ENCODE measurements at regions not wholly inside any gene's neighbourhood (a gene's known extent, or its start where the extent isn't known, plus 50 kb on each side); places are given as distances from the start of the nearest gene placed in this dataset.
"Not testable (repeated sequence)": the region's sequence is repeated elsewhere in the genome, so short reads cannot be mapped to it uniquely, and the experiment has no call there.

- Histone ChIP-seq H3K36me3 (ENCODE audit: control insufficient read depth in 2 of 3, insufficient read depth in 3 of 3, low read length in 3 of 3) (no peaks in the 10 kb centered on the region), H3K4me3 (ENCODE audit: low read length in 3 of 3) (no peak overlapping the region), H3K9me3 (ENCODE audit: control insufficient read depth in 2 of 3, insufficient read depth in 1 of 3, low read length in 3 of 3) (no peaks in the 10 kb centered on the region), H3K9ac (ENCODE audit: low read length in 3 of 3) (no peak overlapping the region), H3K27ac (ENCODE audit: low read depth in 2 of 2, low read length in 2 of 2) (no peak overlapping the region), H3K4me1 (ENCODE audit: control insufficient read depth in 2 of 3, insufficient read depth in 2 of 3, low read depth in 1 of 3, low read length in 3 of 3) (no peaks in the 10 kb centered on the region), H3K27me3 (ENCODE audit: control insufficient read depth, insufficient read depth, low read length) (no peaks in the 10 kb centered on the region)
- intact Hi-C loops (cut with DNase I), result no loop called here
- DNase-seq (no peak), FAIRE-seq (no peak)
- TF ChIP-seq CTCF (IDR thresholded peaks at IDR 0.05; ENCODE audit: borderline replicate concordance, extremely low read depth, insufficient read depth), result no peak
Observed at GRCh38 chr14:98223106-98223505, 1048.9 kb downstream of the BCL11B start.

DNA sequence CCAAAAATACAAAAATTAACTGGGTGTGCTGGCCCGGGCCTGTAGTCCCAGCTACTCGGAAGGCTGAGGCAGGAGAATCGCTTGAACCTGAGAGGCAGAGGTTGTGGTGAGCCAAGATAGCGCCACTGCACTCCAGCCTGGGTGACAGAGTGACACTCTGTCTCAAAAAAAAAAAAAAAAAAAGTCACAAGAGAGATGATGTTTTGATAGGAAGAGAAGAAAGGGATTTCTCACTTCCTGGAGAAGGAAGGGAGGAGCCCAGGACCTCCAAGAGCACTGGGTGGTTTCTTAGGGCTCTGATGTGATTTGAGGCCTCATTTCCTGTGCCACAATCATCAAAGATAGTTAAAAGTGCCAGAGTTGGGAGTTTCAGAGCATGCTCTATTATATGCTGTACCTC is 1048.3 kb downstream of the BCL11B start:
- DNase-seq; H3K4me1 ChIP-seq (ENCODE audit: control insufficient read depth in 2 of 3, insufficient read depth in 2 of 3, low read depth in 1 of 3, low read length in 3 of 3); H3K9me3 ChIP-seq (ENCODE audit: control insufficient read depth in 2 of 3, insufficient read depth in 1 of 3, low read length in 3 of 3); FAIRE-seq; H3K36me3 ChIP-seq (ENCODE audit: control insufficient read depth in 2 of 3, insufficient read depth in 3 of 3, low read length in 3 of 3); H3K4me3 ChIP-seq (ENCODE audit: low read length in 3 of 3); intact Hi-C loops (cut with DNase I); H3K27ac ChIP-seq (ENCODE audit: low read depth in 2 of 2, low read length in 2 of 2); H3K9ac ChIP-seq (ENCODE audit: low read length in 3 of 3); H3K27me3 ChIP-seq (ENCODE audit: control insufficient read depth, insufficient read depth, low read length): not testable (repeated sequence)

GRCh38 chr14:98226411-98226810 is 1045.6 kb downstream of the BCL11B start:
- FAIRE-seq, result no peak
- H3K4me3 ChIP-seq (ENCODE audit: low read length in 3 of 3), result no peak overlapping the region
- no peak overlapping the region for H3K27ac ChIP-seq (ENCODE audit: low read depth in 2 of 2, low read length in 2 of 2)
- H3K9ac ChIP-seq (ENCODE audit: low read length in 3 of 3), result no peak overlapping the region
- H3K36me3 ChIP-seq (ENCODE audit: control insufficient read depth in 2 of 3, insufficient read depth in 3 of 3, low read length in 3 of 3), result no peaks in the 10 kb centered on the region
- H3K27me3 ChIP-seq (ENCODE audit: control insufficient read depth, insufficient read depth, low read length), result no peaks in the 10 kb centered on the region
- no peaks in the 10 kb centered on the region for H3K4me1 ChIP-seq (ENCODE audit: control insufficient read depth in 2 of 3, insufficient read depth in 2 of 3, low read depth in 1 of 3, low read length in 3 of 3)
- intact Hi-C loops (cut with DNase I), result no loop called here
- no peaks in the 10 kb centered on the region for H3K9me3 ChIP-seq (ENCODE audit: control insufficient read depth in 2 of 3, insufficient read depth in 1 of 3, low read length in 3 of 3)
- no peak for TF ChIP-seq CTCF (IDR thresholded peaks at IDR 0.05; ENCODE audit: borderline replicate concordance, extremely low read depth, insufficient read depth)
- no peak for DNase-seq

GRCh38 chr14:98227000-98227726 is 1044.8 kb downstream of the BCL11B start:
- no peak for DNase-seq
- H3K9ac ChIP-seq (ENCODE audit: low read length in 3 of 3), result no peak overlapping the region
- no peaks in the 10 kb centered on the region for H3K27me3 ChIP-seq (ENCODE audit: control insufficient read depth, insufficient read depth, low read length)
- intact Hi-C loops (cut with DNase I), result no loop called here
- H3K9me3 ChIP-seq (ENCODE audit: control insufficient read depth in 2 of 3, insufficient read depth in 1 of 3, low read length in 3 of 3), result no peaks in the 10 kb centered on the region
- H3K4me1 ChIP-seq (ENCODE audit: control insufficient read depth in 2 of 3, insufficient read depth in 2 of 3, low read depth in 1 of 3, low read length in 3 of 3), result no peaks in the 10 kb centered on the region
- no peak for FAIRE-seq
- no peak overlapping the region for H3K27ac ChIP-seq (ENCODE audit: low read depth in 2 of 2, low read length in 2 of 2)
- H3K36me3 ChIP-seq (ENCODE audit: control insufficient read depth in 2 of 3, insufficient read depth in 3 of 3, low read length in 3 of 3), result no peaks in the 10 kb centered on the region
- H3K4me3 ChIP-seq (ENCODE audit: low read length in 3 of 3), result no peak overlapping the region
- TF ChIP-seq CTCF (IDR thresholded peaks at IDR 0.05; ENCODE audit: borderline replicate concordance, extremely low read depth, insufficient read depth), result no peak

Measured in kidney (tissue), 13 donors.